ENCODE measurements at regions not wholly inside any gene's neighbourhood (a gene's known extent, or its start where the extent isn't known, plus 50 kb on each side); places are given as distances from the start of the nearest gene placed in this dataset.

DNA sequence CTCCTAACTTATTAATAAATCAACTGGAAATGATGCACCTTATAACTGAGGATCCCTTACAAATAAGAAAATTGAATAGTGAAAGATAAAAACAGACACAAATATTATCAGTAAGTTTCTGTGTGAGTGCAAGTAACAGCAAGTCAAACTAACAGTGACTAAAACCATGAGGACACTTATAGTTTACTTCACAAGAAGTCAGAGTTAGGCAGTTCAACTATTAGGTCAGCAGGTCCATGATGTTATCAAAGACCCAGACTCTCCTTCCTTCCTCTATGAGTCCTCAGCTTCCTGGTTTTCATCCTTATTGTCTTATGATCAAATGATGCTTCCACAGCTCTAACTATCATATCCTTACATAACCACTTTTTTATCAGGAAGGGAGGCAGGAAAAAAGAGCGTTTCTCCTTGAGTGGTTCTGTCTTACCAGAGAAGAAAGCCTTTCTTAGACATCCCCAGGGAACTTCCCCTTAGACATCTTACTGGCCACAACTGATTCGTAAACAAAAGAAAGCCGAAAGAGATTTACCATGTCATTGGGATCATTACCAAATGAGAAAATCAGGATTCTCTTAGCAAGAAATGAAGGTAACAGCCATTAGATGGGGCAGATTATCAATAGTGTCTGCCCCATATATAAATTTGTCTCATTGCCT, 114.3 kb upstream of the LRFN2 start:
- no peak overlapping the region for H3K4me2 ChIP-seq (ENCODE audit: insufficient read depth in 1 of 2, low read depth in 2 of 2, low read length in 2 of 2)
- 92% methylated on average over 3 of the region's 3 CpGs; no CpG with 5 or more reads in 1 of the 2 experiments for WGBS, 2 experiments (ENCODE audit: extremely low coverage in 1 of 2, insufficient coverage in 1 of 2, insufficient read length in 1 of 2, insufficient replicate concordance in 2 of 2, low coverage in 1 of 2, low lambda C conversion rate in 2 of 2, missing lambda C conversion rate in 1 of 2)
- no peaks in the 10 kb centered on the region for H3K9me3 ChIP-seq (ENCODE audit: insufficient read depth in 2 of 2, low read depth in 1 of 2, low read length in 1 of 2)
- H2BK15ac ChIP-seq (ENCODE audit: low read length) = no peak overlapping the region
- H3K79me2 ChIP-seq (ENCODE audit: control insufficient read depth in 1 of 2, insufficient read depth in 2 of 2, low read length in 2 of 2) = no peaks in the 10 kb centered on the region
- H3K27me3 ChIP-seq (replicated peaks in 1 of 4; ENCODE audit: control insufficient read depth in 3 of 4, extremely low read depth in 1 of 4, insufficient read depth in 3 of 4, low read length in 3 of 4) = no peaks in the 10 kb centered on the region
- no peaks in the 10 kb centered on the region for H4K20me1 ChIP-seq (replicated peaks in 1 of 2; ENCODE audit: control insufficient read depth in 1 of 2, insufficient read depth in 2 of 2, low read length in 2 of 2)
- no peak overlapping the region for H2BK12ac ChIP-seq (ENCODE audit: low read depth, low read length)
- no peaks in the 10 kb centered on the region for H3K79me1 ChIP-seq (ENCODE audit: low read depth, low read length)
- no peak overlapping the region for H3K14ac ChIP-seq (ENCODE audit: insufficient read length)
- no peaks in the 10 kb centered on the region for H3K36me3 ChIP-seq (ENCODE audit: control insufficient read depth in 2 of 4, insufficient read depth in 4 of 4, low read length in 3 of 4)
- DNase-seq (ENCODE audit: low read depth in 1 of 2, low spot score in 2 of 2) = no peak
- H3K23me2 ChIP-seq (ENCODE audit: low read depth, low read length) = no peaks in the 10 kb centered on the region
- ChIA-PET POLR2A (ENCODE audit: partially characterized antibody) (no interaction called here), CTCF (ENCODE audit: partially characterized antibody) (interaction anchor here (0.7 to 1.7 kb wide), 4 partner anchors 11 to 78 kb away, joined by 3 to 6 read pairs (median 3); no protein-coding TSS in a partner anchor)
- no peak overlapping the region for H4K91ac ChIP-seq (replicated peaks; ENCODE audit: insufficient read length, low read length)
- H3K18ac ChIP-seq (ENCODE audit: extremely low read depth, low read length) = no peak overlapping the region
- peaks cover 0 to 10% (median 4%) of the 10 kb centered on the region in 4 experiments; a peak in 4 of 7 replicates for H3K4me1 ChIP-seq (replicated peaks in 1 of 4; ENCODE audit: control insufficient read depth in 3 of 4, insufficient read depth in 4 of 4, low read length in 3 of 4)
- no peak overlapping the region for H3K27ac ChIP-seq (ENCODE audit: low read depth, low read length)
- H4K8ac ChIP-seq (ENCODE audit: extremely low read depth, insufficient read depth, low read length) = no peak overlapping the region
- no peak overlapping the region for H3K56ac ChIP-seq (replicated peaks; ENCODE audit: insufficient read length, low read depth, low read length)
- H4K5ac ChIP-seq (ENCODE audit: insufficient read length, low read depth, low read length) = no peak overlapping the region
- no peak overlapping the region for H3K9ac ChIP-seq (replicated peaks in 1 of 4; ENCODE audit: extremely low read depth in 1 of 4, low read depth in 3 of 4, low read length in 3 of 4)
- no peak for TF ChIP-seq RNF2 (IDR thresholded peaks at IDR 0.05; ENCODE audit: borderline replicate concordance, low read depth, low read length, missing control alignments, poor library complexity, severe bottlenecking)
- no peak for TF ChIP-seq EGR1 (IDR thresholded peaks at IDR 0.05; ENCODE audit: borderline replicate concordance, low read depth, low read length)
- no peak for TF ChIP-seq SIRT6 (IDR thresholded peaks at IDR 0.05; ENCODE audit: low read length)
- TF ChIP-seq USF2 (IDR thresholded peaks at IDR 0.05; ENCODE audit: low read length) = no peak
- no peak for TF ChIP-seq CEBPB (IDR thresholded peaks at IDR 0.05; ENCODE audit: low read depth, low read length)
- TF ChIP-seq SP1 (IDR thresholded peaks at IDR 0.05; ENCODE audit: low read depth, low read length) = no peak
- no peak for TF ChIP-seq TBP (IDR thresholded peaks at IDR 0.05; ENCODE audit: low read depth, low read length)
- no peak for TF ChIP-seq CTCF (IDR thresholded peaks at IDR 0.05; ENCODE audit: control extremely low read depth in 1 of 3, insufficient read depth in 1 of 3, low read depth in 1 of 3, low read length in 3 of 3)
- TF ChIP-seq CHD2 (IDR thresholded peaks at IDR 0.05; ENCODE audit: low read length) = no peak
- no peak for TF ChIP-seq BACH1 (IDR thresholded peaks at IDR 0.05; ENCODE audit: low read length)
- no peak for TF ChIP-seq HDAC6 (IDR thresholded peaks at IDR 0.05; ENCODE audit: low read depth, low read length)
- H2AK5ac ChIP-seq (ENCODE audit: low read depth, low read length) = no peak overlapping the region
- H2BK120ac ChIP-seq (replicated peaks; ENCODE audit: low read depth, low read length) = no peak overlapping the region
- no peak overlapping the region for H3K4ac ChIP-seq (replicated peaks; ENCODE audit: insufficient read length, low read depth, low read length)
- H3K4me3 ChIP-seq (ENCODE audit: extremely low read depth in 1 of 4, insufficient read depth in 2 of 4, low read depth in 3 of 4, low read length in 4 of 4) = no peak overlapping the region
- no peak overlapping the region for H3K23ac ChIP-seq (ENCODE audit: insufficient read length)
- H2AFZ ChIP-seq (ENCODE audit: low read length) = no peak overlapping the region
- H2BK5ac ChIP-seq (ENCODE audit: low read depth, low read length) = no peak overlapping the region
- H2BK20ac ChIP-seq (ENCODE audit: low read length) = no peak overlapping the region
- no peak for FAIRE-seq
